WERI-Rb-1 (cell line): ENCODE measurements at regions not wholly inside any gene's neighbourhood (a gene's known extent, or its start where the extent isn't known, plus 50 kb on each side); places are given as distances from the start of the nearest gene placed in this dataset.

Source experiments
- DNase-seq: peaks from one replicate; pipeline ENCODE4 v3.0.0-alpha.2; 2020
- H3K27ac ChIP-seq: fragments of 250-450 bp; sonication (Bioruptor Pico); 2 replicates; pipeline ENCODE4 v1.5.1; 2020; ENCODE audit warnings: mild to moderate bottlenecking, moderate library complexity
- H3K27me3 ChIP-seq: fragments of 250-450 bp; sonication (Bioruptor Pico); 2 replicates; pipeline ENCODE4 v1.5.1; 2021; ENCODE audit warnings: mild to moderate bottlenecking, low read depth, moderate library complexity; ENCODE audit not compliant: insufficient read depth, severe bottlenecking
- H3K36me3 ChIP-seq: fragments of 250-450 bp; sonication (Bioruptor Pico); 2 replicates; pipeline ENCODE4 v1.5.1; 2020; ENCODE audit warnings: mild to moderate bottlenecking, moderate library complexity
- H3K4me3 ChIP-seq: 2 replicates; pipeline ENCODE4 v1.5.1; 2011; ENCODE audit warnings: low read depth, mild to moderate bottlenecking, control low read depth, low read length
- H3K9me3 ChIP-seq: fragments of 250-450 bp; sonication (Bioruptor Pico); 2 replicates; pipeline ENCODE4 v1.5.1; 2021; ENCODE audit warnings: mild to moderate bottlenecking, moderate library complexity; ENCODE audit not compliant: severe bottlenecking
- CTCF ChIP-seq: IDR thresholded peaks from 2 replicates; pipeline ENCODE4 v1.5.1; 2011; ENCODE audit warnings: low read depth, mild to moderate bottlenecking, control low read depth, inconsistent platforms, low read length

GRCh38 chr6:148249679-148250375, 92.8 kb upstream of the SASH1 start:
- Histone ChIP-seq H3K4me3 (no peak overlapping the region), H3K9me3 (peaks cover 4% of the 10 kb centered on the region), H3K36me3 (no peaks in the 10 kb centered on the region), H3K27me3 (no peaks in the 10 kb centered on the region), H3K27ac (peak overlapping the region; percentile 68)
- no peak for TF ChIP-seq CTCF
- peak; percentile 41 for DNase-seq

- peaks cover 4% of the 10 kb centered on the region for H3K9me3 ChIP-seq
- TF ChIP-seq CTCF = peak; percentile 33; the same call in 1 of the 2 replicates
- H3K27ac ChIP-seq = peak overlapping the region; percentile 68
- H3K27me3 ChIP-seq = no peaks in the 10 kb centered on the region
- H3K4me3 ChIP-seq = no peak overlapping the region
- no peak for DNase-seq
- no peaks in the 10 kb centered on the region for H3K36me3 ChIP-seq
Observed at GRCh38 chr6:148250975-148251685, 91.5 kb upstream of the SASH1 start.

- no peak for TF ChIP-seq CTCF
- Histone ChIP-seq H3K9me3 (peaks cover 4% of the 10 kb centered on the region), H3K27ac (no peak overlapping the region), H3K4me3 (no peak overlapping the region), H3K27me3 (no peaks in the 10 kb centered on the region), H3K36me3 (no peaks in the 10 kb centered on the region)
- DNase-seq = no peak
Observed at GRCh38 chr6:148251891-148252290, 90.7 kb upstream of the SASH1 start.

- no peak for TF ChIP-seq CTCF
- H3K36me3 ChIP-seq = no peaks in the 10 kb centered on the region
- DNase-seq = no peak
- H3K27ac ChIP-seq = no peak overlapping the region
- no peaks in the 10 kb centered on the region for H3K27me3 ChIP-seq
- H3K4me3 ChIP-seq = no peak overlapping the region
- peaks cover 4% of the 10 kb centered on the region for H3K9me3 ChIP-seq
Observed at GRCh38 chr6:148257810-148258209, 84.8 kb upstream of the SASH1 start.

- no peak for TF ChIP-seq CTCF
- Histone ChIP-seq H3K27ac (no peak overlapping the region), H3K9me3 (peaks cover 4% of the 10 kb centered on the region), H3K36me3 (no peaks in the 10 kb centered on the region), H3K27me3 (no peaks in the 10 kb centered on the region), H3K4me3 (no peak overlapping the region)
- DNase-seq = no peak
Observed at GRCh38 chr6:148258868-148259267, 83.8 kb upstream of the SASH1 start.
